CD14-positive monocyte (primary cell): ENCODE measurements at regions not wholly inside any gene's neighbourhood (a gene's known extent, or its start where the extent isn't known, plus 50 kb on each side); places are given as distances from the start of the nearest gene placed in this dataset. TPM values are rescaled to one million over a fixed set of nuclear protein-coding genes. Genes with fewer than 3 reads are reported as not detected.

Source experiments
- DNase-seq, 3 donors: peaks; one replicate each; pipeline ENCODE4 v3.0.0-alpha.2; 2011 to 2022
- H2AFZ ChIP-seq: 2 replicates; pipeline ENCODE4 v1.6.0; 2012; ENCODE audit warnings: mild to moderate bottlenecking, low read depth, low read length, inconsistent platforms; ENCODE audit not compliant: insufficient read depth, poor library complexity, severe bottlenecking
- H3K27ac ChIP-seq, 2 donors: 1 replicate in 1 of 2; 2 replicates in 1 of 2; pipeline ENCODE4 v1.5.1; 2012 to 2013; ENCODE audit warnings: low read length in 2 of 2, control low read depth in 1 of 2, inconsistent platforms in 1 of 2, low read depth in 1 of 2, mild to moderate bottlenecking in 1 of 2
- H3K27me3 ChIP-seq, 2 donors: one replicate each; pipeline versions ENCODE4 v1.6.0 to v1.6.1; 2011 to 2013; ENCODE audit warnings: low read length in 2 of 2; ENCODE audit not compliant: control insufficient read depth in 2 of 2, insufficient read depth in 2 of 2
- H3K36me3 ChIP-seq, 2 donors: replicated peaks in 1 of 2; 1 replicate in 1 of 2; 2 replicates in 1 of 2; pipeline versions ENCODE4 v1.5.1 to v1.6.1; 2012 to 2013; ENCODE audit warnings: low read length in 2 of 2, control low read depth in 1 of 2, inconsistent platforms in 1 of 2, mild to moderate bottlenecking in 1 of 2; ENCODE audit not compliant: insufficient read depth in 2 of 2, control insufficient read depth in 1 of 2
- H3K4me1 ChIP-seq, 2 donors: 1 replicate in 1 of 2; 2 replicates in 1 of 2; pipeline versions ENCODE4 v1.5.1 to v1.6.1; 2012 to 2013; ENCODE audit warnings: low read length in 2 of 2, control low read depth in 1 of 2, inconsistent platforms in 1 of 2, mild to moderate bottlenecking in 1 of 2, moderate library complexity in 1 of 2; ENCODE audit not compliant: insufficient read depth in 2 of 2, control insufficient read depth in 1 of 2
- H3K4me2 ChIP-seq: replicated peaks from 2 replicates; pipeline ENCODE3; 2012; ENCODE audit warnings: low read length, moderate library complexity, mild to moderate bottlenecking; ENCODE audit not compliant: poor library complexity, severe bottlenecking; ENCODE audit errors: extremely low read depth
- H3K4me3 ChIP-seq, 3 experiments: fragments of 200-600 bp in 1 of 3; sonication (generic) in 1 of 3; replicated peaks in 1 of 3; 1 replicate in 2 of 3; 2 replicates in 1 of 3; pipeline ENCODE4 v1.5.1; 2011 to 2013; ENCODE audit warnings: low read length in 3 of 3, mild to moderate bottlenecking in 3 of 3, control low read depth in 2 of 3, low read depth in 2 of 3, inconsistent platforms in 1 of 3, moderate library complexity in 1 of 3
- H3K79me2 ChIP-seq: 2 replicates; pipeline ENCODE4 v1.6.0; 2012; ENCODE audit warnings: mild to moderate bottlenecking, control low read depth, inconsistent platforms, low read length, moderate library complexity; ENCODE audit not compliant: insufficient read depth
- H3K9ac ChIP-seq: 2 replicates; pipeline ENCODE4 v1.6.0; 2017; ENCODE audit warnings: low read length, mild to moderate bottlenecking; ENCODE audit not compliant: insufficient read depth, poor library complexity, severe bottlenecking
- H3K9me3 ChIP-seq, 2 donors: replicated peaks in 1 of 2; 1 replicate in 1 of 2; 2 replicates in 1 of 2; pipeline versions ENCODE4 v1.5.1 to v1.6.1; 2012 to 2013; ENCODE audit warnings: low read length in 2 of 2, control low read depth in 1 of 2; ENCODE audit not compliant: control insufficient read depth in 1 of 2, insufficient read depth in 1 of 2
- H4K20me1 ChIP-seq: 2 replicates; pipeline ENCODE4 v1.6.0; 2012; ENCODE audit warnings: mild to moderate bottlenecking, low read length, control low read depth, moderate library complexity; ENCODE audit not compliant: insufficient read depth
- H3K27ac Mint-ChIP-seq, 7 donors: one replicate each; pipeline ENCODE4 v1.8.0; 2020; ENCODE audit warnings: mild to moderate bottlenecking in 7 of 7, mixed read lengths in 7 of 7, moderate library complexity in 6 of 7, inconsistent platforms in 2 of 7
- H3K27me3 Mint-ChIP-seq, 3 donors: one replicate each; pipeline ENCODE4 v1.8.0; 2021 to 2022; ENCODE audit warnings: low read depth in 3 of 3, mild to moderate bottlenecking in 3 of 3, mixed read lengths in 3 of 3, moderate library complexity in 3 of 3, inconsistent platforms in 1 of 3
- H3K36me3 Mint-ChIP-seq, 2 donors: one replicate each; pipeline ENCODE4 v1.8.0; 2020; ENCODE audit warnings: mixed read lengths in 2 of 2, inconsistent platforms in 1 of 2, mild to moderate bottlenecking in 1 of 2
- H3K4me1 Mint-ChIP-seq: one replicate; pipeline ENCODE4 v1.8.0; 2020; ENCODE audit warnings: mild to moderate bottlenecking, mixed read lengths
- H3K4me3 Mint-ChIP-seq, 2 donors: one replicate each; pipeline ENCODE4 v1.8.0; 2020; ENCODE audit warnings: mild to moderate bottlenecking in 2 of 2, mixed read lengths in 2 of 2, moderate library complexity in 1 of 2
- H3K9me3 Mint-ChIP-seq, 7 donors: one replicate each; pipeline ENCODE4 v1.8.0; 2020 to 2022; ENCODE audit warnings: mixed read lengths in 7 of 7, mild to moderate bottlenecking in 6 of 7, moderate library complexity in 6 of 7, inconsistent platforms in 2 of 7
- CTCF ChIP-seq: fragments of 200-600 bp; IDR thresholded peaks from one replicate; pipeline ENCODE4 v1.8.0; 2022; ENCODE audit warnings: antibody characterized with exemption, mild to moderate bottlenecking
- WGBS: methylation state at CpG from one replicate; pipeline ENCODE4 v1.1.5; 2013; ENCODE audit warnings: missing lambda C conversion rate; ENCODE audit not compliant: insufficient coverage; 5-methylcytosine and 5-hydroxymethylcytosine counted together
- intact Hi-C, 2 donors: fragments of 100-400 bp; cut with micrococcal nuclease; formaldehyde crosslinking; loops; one replicate each; pipeline versions ENCODE4 v1.15.0 to v1.15.1; 2023
- small RNA-seq: library from RNA; depleted of rRNA; stranded (forward); fragments of <200 nt; gene quantifications from one replicate; pipeline ENCODE3, GENCODE V24; 2012; ENCODE audit warnings: low read depth; ENCODE audit not compliant: insufficient read length

- H3K4me1 ChIP-seq = no peaks in the 10 kb centered on the region
- DNase-seq = no peak
- H3K4me3 Mint-ChIP-seq = no peak overlapping the region
- H3K27ac Mint-ChIP-seq = no peak overlapping the region
- no peaks in the 10 kb centered on the region for H3K36me3 ChIP-seq
- no peak overlapping the region for H3K9ac ChIP-seq
- H2AFZ ChIP-seq = no peak overlapping the region
- no peak overlapping the region for H3K4me3 ChIP-seq
- no peaks in the 10 kb centered on the region for H4K20me1 ChIP-seq
- no peak overlapping the region for H3K4me2 ChIP-seq
- peaks cover 1% of the 10 kb centered on the region for H3K4me1 Mint-ChIP-seq
- H3K9me3 Mint-ChIP-seq = peaks cover 0 to 5% (median 1%) of the 10 kb centered on the region in 7 donors
- no peak overlapping the region for H3K27ac ChIP-seq
- H3K79me2 ChIP-seq = no peaks in the 10 kb centered on the region
- no peak for TF ChIP-seq CTCF
- 90% methylated on average over 2 of the region's 4 CpGs for WGBS
- H3K27me3 ChIP-seq = no peaks in the 10 kb centered on the region
- H3K27me3 Mint-ChIP-seq = peaks cover 0 to 4% (median 0%) of the 10 kb centered on the region in 3 donors
- H3K9me3 ChIP-seq = no peaks in the 10 kb centered on the region
- intact Hi-C loops = no loop called here
- H3K36me3 Mint-ChIP-seq = no peaks in the 10 kb centered on the region
Measured at GRCh38 chr3:178485756-178486155, 50.5 kb upstream of the KCNMB2 start.

Small RNA genes in the stretch of these regions (small RNA-seq; reads per million reads assigned to genes)
- gene RF00425 (not detected), gene RN7SKP52 (not detected), gene RNA5SP148 (not detected), gene RNU6-1120P (not detected)
